WTC11 (cell line): ENCODE measurements at regions not wholly inside any gene's neighbourhood (a gene's known extent, or its start where the extent isn't known, plus 50 kb on each side); places are given as distances from the start of the nearest gene placed in this dataset.

Experiments used
- CDX4 ChIP-seq: fragments of 250-450 bp; sonication (Bioruptor Pico); IDR thresholded peaks from 2 replicates; pipeline ENCODE4 v1.9.0; 2021; ENCODE audit warnings: moderate library complexity, mild to moderate bottlenecking, inconsistent platforms, borderline replicate concordance
- JUN ChIP-seq: sonication (generic); formaldehyde crosslinking; IDR thresholded peaks from 2 replicates; pipeline ENCODE4 v1.8.0; 2023; ENCODE audit warnings: mild to moderate bottlenecking, missing genetic modification reagents
- NFE2L1 ChIP-seq: sonication (generic); formaldehyde crosslinking; IDR thresholded peaks from 2 replicates; pipeline ENCODE4 v1.8.1; 2023; ENCODE audit warnings: missing genetic modification reagents
- SOX15 ChIP-seq: fragments of 250-450 bp; sonication (Bioruptor Pico); IDR thresholded peaks from 2 replicates; pipeline ENCODE4 v1.9.0; 2021; ENCODE audit warnings: mild to moderate bottlenecking

DNA sequence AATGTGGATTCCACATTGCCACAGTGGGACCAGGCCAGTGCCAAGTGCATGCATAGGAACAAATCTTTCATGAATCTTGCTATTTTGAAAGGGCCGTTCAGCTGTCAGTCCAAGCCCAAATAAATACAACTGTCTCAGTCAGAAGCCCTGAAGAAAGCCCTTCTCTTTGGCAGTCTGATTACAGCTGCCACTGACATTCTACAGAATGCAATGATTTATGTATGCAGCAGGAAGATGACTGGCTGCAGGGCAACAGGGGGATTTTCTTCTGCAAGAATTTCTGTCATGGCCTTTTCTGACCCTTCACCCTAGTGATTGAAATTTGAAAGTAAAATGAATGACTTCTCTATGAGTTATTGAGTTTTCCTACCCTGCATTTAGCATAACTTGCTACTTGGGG is 86.7 kb upstream of the FER start:
- TF ChIP-seq NFE2L1 (CRISPR knock-in tag) (no peak), SOX15 (no peak), CDX4 (CRISPR knock-in tag) (no peak), JUN (CRISPR knock-in tag) (no peak)
